GM23338 (cell line): ENCODE measurements at regions not wholly inside any gene's neighbourhood (a gene's known extent, or its start where the extent isn't known, plus 50 kb on each side); places are given as distances from the start of the nearest gene placed in this dataset.

ENCODE experiments used
- ATAC-seq: fragments of 200-7000 bp; cut with Tn5 transposase; 3 replicates; pipeline ENCODE4 v1.9.1; 2020
- DNase-seq: peaks from one replicate; pipeline ENCODE4 v3.0.0-alpha.2; 2015; ENCODE audit warnings: low spot score
- H2AFZ ChIP-seq: fragments of 200-600 bp; sonication (generic); 2 replicates; pipeline ENCODE4 v1.8.0; 2016; ENCODE audit warnings: antibody characterized with exemption, mild to moderate bottlenecking, moderate library complexity
- H3F3A ChIP-seq: fragments of 200-600 bp; sonication (generic); replicated peaks from 2 replicates; pipeline ENCODE4 v1.8.0; 2017; ENCODE audit warnings: antibody characterized with exemption, mixed run types, low read depth
- H3K27ac ChIP-seq: fragments of 200-600 bp; sonication (generic); 2 replicates; pipeline ENCODE4 v1.6.1; 2016; ENCODE audit warnings: low read depth
- H3K27me3 ChIP-seq: fragments of 200-600 bp; sonication (generic); 2 replicates; pipeline ENCODE4 v1.8.0; 2016; ENCODE audit warnings: mild to moderate bottlenecking, mixed run types, moderate library complexity; ENCODE audit not compliant: insufficient read depth
- H3K36me3 ChIP-seq: fragments of 200-600 bp; sonication (generic); 2 replicates; pipeline ENCODE4 v1.8.0; 2016; ENCODE audit warnings: mild to moderate bottlenecking; ENCODE audit not compliant: insufficient read depth
- H3K4me1 ChIP-seq: fragments of 200-600 bp; sonication (generic); 2 replicates; pipeline ENCODE4 v1.8.0; 2016; ENCODE audit warnings: mild to moderate bottlenecking, moderate library complexity; ENCODE audit not compliant: insufficient read depth
- H3K4me2 ChIP-seq: fragments of 200-600 bp; sonication (generic); 2 replicates; pipeline ENCODE4 v1.7.1; 2017; ENCODE audit warnings: mixed run types
- H3K4me3 ChIP-seq: fragments of 200-600 bp; sonication (generic); 2 replicates; pipeline ENCODE4 v1.6.1; 2016; ENCODE audit warnings: mixed run types
- H3K79me2 ChIP-seq: fragments of 200-600 bp; sonication (generic); replicated peaks from 2 replicates; pipeline ENCODE4 v1.8.0; 2017; ENCODE audit warnings: mild to moderate bottlenecking; ENCODE audit not compliant: insufficient read depth
- H3K9me2 ChIP-seq: fragments of 200-600 bp; sonication (generic); 2 replicates; pipeline ENCODE4 v1.8.0; 2017; ENCODE audit not compliant: insufficient read depth
- H4K20me1 ChIP-seq: fragments of 200-600 bp; sonication (generic); replicated peaks from 2 replicates; pipeline ENCODE4 v1.8.0; 2017; ENCODE audit warnings: mild to moderate bottlenecking; ENCODE audit not compliant: insufficient read depth
- H3K27ac Mint-ChIP-seq: 2 replicates; pipeline ENCODE4 v1.8.0; 2020; ENCODE audit warnings: inconsistent platforms, mild to moderate bottlenecking, moderate library complexity, mixed read lengths
- H3K27me3 Mint-ChIP-seq: 3 replicates; pipeline ENCODE4 v1.8.0; 2022; ENCODE audit warnings: low read depth, mild to moderate bottlenecking, moderate library complexity, mixed read lengths, inconsistent platforms; ENCODE audit not compliant: insufficient read depth, poor library complexity
- H3K36me3 Mint-ChIP-seq: 3 replicates; pipeline ENCODE4 v1.8.0; 2021; ENCODE audit warnings: low read depth, mild to moderate bottlenecking, inconsistent platforms, moderate library complexity, mixed read lengths
- H3K4me1 Mint-ChIP-seq: 3 replicates; pipeline ENCODE4 v1.8.0; 2020; ENCODE audit warnings: mild to moderate bottlenecking, inconsistent platforms, mixed read lengths
- H3K4me3 Mint-ChIP-seq: 3 replicates; pipeline ENCODE4 v1.8.0; 2021; ENCODE audit warnings: moderate library complexity, mild to moderate bottlenecking, inconsistent platforms, mixed read lengths
- H3K9me3 Mint-ChIP-seq: 3 replicates; pipeline ENCODE4 v1.8.0; 2020; ENCODE audit warnings: moderate library complexity, mild to moderate bottlenecking, inconsistent platforms, mixed read lengths
- CREB1 ChIP-seq: fragments of 250-450 bp; sonication (Bioruptor Pico); IDR thresholded peaks from 2 replicates; pipeline ENCODE4 v1.5.0; 2020; ENCODE audit warnings: low read depth, mild to moderate bottlenecking, moderate library complexity
- EZH2 ChIP-seq: fragments of 200-600 bp; sonication (generic); IDR thresholded peaks from one replicate; pipeline ENCODE4 v1.8.0; 2017; ENCODE audit warnings: antibody characterized with exemption, mild to moderate bottlenecking, low read depth; ENCODE audit not compliant: unreplicated experiment
- EZH2phosphoT487 ChIP-seq: fragments of 200-600 bp; sonication (generic); IDR thresholded peaks from one replicate; pipeline ENCODE4 v1.8.1; 2018; ENCODE audit warnings: antibody characterized with exemption; ENCODE audit not compliant: unreplicated experiment
- JUNB ChIP-seq: IDR thresholded peaks from one replicate; pipeline ENCODE4 v1.6.1; 2016; ENCODE audit warnings: antibody characterized with exemption; ENCODE audit not compliant: unreplicated experiment
- NANOG ChIP-seq: IDR thresholded peaks from 2 replicates; pipeline ENCODE4 v1.6.1; 2016; ENCODE audit warnings: antibody characterized with exemption, borderline replicate concordance
- POLR2AphosphoS5 ChIP-seq: IDR thresholded peaks from 2 replicates; pipeline ENCODE4 v1.6.1; 2016; ENCODE audit warnings: antibody characterized with exemption, low read depth
- STAT1 ChIP-seq: IDR thresholded peaks from one replicate; pipeline ENCODE4 v1.6.1; 2016; ENCODE audit warnings: antibody characterized with exemption; ENCODE audit not compliant: unreplicated experiment
- ZNF114 ChIP-seq: fragments of 250-450 bp; sonication (Bioruptor Pico); IDR thresholded peaks from 2 replicates; pipeline ENCODE4 v1.5.0; 2020; ENCODE audit warnings: mild to moderate bottlenecking, moderate library complexity
- ZNF331 ChIP-seq: fragments of 250-450 bp; sonication (Bioruptor Pico); IDR thresholded peaks from 2 replicates; pipeline ENCODE4 v1.5.0; 2020; ENCODE audit warnings: low read depth, mild to moderate bottlenecking, moderate library complexity
- TF ChIP-seq, protein P1 (sequence below): fragments of 250-450 bp; sonication (Bioruptor Pico); IDR thresholded peaks from 2 replicates; pipeline ENCODE4 v1.5.0; 2020; ENCODE audit warnings: mild to moderate bottlenecking, moderate library complexity
- TF ChIP-seq, protein P2 (sequence below), 2 experiments: fragments of 200-600 bp in 1 of 2; sonication (generic) in 1 of 2; conservative IDR thresholded peaks; 2 replicates each; pipeline versions ENCODE4 v1.5.1 to v1.6.1; 2016 to 2017; ENCODE audit warnings: antibody characterized with exemption in 2 of 2, low read depth in 2 of 2, mild to moderate bottlenecking in 2 of 2, moderate library complexity in 1 of 2
- TF ChIP-seq, protein P3 (sequence below): IDR thresholded peaks from 2 replicates; pipeline ENCODE4 v1.6.1; 2016; ENCODE audit warnings: antibody characterized with exemption
- TF ChIP-seq, protein P4 (sequence below): IDR thresholded peaks from one replicate; pipeline ENCODE4 v1.6.1; 2018; ENCODE audit warnings: antibody characterized with exemption; ENCODE audit not compliant: unreplicated experiment

DNA sequence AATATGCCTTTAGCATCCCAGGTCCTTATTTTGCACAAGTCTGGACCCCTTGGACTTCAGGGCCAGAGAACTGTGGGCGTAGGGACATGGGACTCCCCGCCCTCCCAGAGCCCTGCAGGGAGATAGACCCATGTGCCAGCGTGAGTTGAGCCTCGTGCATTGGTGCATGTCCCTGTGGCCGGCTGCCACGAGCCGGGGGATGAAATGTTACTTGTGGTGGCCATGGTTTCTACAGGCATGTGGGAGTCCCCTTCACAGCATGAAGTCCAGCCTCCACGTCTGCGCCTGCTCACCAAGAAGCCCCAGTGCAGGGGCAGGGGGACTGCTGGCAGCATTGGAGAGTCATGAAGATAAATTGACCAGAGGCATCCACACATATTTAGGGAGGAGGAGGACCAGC lies 470.0 kb downstream of the BCL11B start:
- Histone ChIP-seq H3K9me2 (no peaks in the 10 kb centered on the region), H3K4me1 (no peaks in the 10 kb centered on the region), H3K27me3 (no peaks in the 10 kb centered on the region), H3K4me2 (no peak overlapping the region), H4K20me1 (no peaks in the 10 kb centered on the region), H3K4me3 (no peak overlapping the region), H3K36me3 (no peaks in the 10 kb centered on the region), H3K27ac (no peak overlapping the region), H2AFZ (no peak overlapping the region), H3K79me2 (no peaks in the 10 kb centered on the region), H3F3A (no peaks in the 10 kb centered on the region)
- Mint-ChIP-seq H3K4me3 (no peak overlapping the region), H3K27me3 (peaks cover under 1% of the 10 kb centered on the region), H3K9me3 (0 out of 3 replicates have a peak, but pooled peaks cover 3% of the 10 kb centered on the region), H3K4me1 (no peaks in the 10 kb centered on the region), H3K27ac (no peak overlapping the region), H3K36me3 (no peaks in the 10 kb centered on the region)
- TF ChIP-seq, protein P1, sequence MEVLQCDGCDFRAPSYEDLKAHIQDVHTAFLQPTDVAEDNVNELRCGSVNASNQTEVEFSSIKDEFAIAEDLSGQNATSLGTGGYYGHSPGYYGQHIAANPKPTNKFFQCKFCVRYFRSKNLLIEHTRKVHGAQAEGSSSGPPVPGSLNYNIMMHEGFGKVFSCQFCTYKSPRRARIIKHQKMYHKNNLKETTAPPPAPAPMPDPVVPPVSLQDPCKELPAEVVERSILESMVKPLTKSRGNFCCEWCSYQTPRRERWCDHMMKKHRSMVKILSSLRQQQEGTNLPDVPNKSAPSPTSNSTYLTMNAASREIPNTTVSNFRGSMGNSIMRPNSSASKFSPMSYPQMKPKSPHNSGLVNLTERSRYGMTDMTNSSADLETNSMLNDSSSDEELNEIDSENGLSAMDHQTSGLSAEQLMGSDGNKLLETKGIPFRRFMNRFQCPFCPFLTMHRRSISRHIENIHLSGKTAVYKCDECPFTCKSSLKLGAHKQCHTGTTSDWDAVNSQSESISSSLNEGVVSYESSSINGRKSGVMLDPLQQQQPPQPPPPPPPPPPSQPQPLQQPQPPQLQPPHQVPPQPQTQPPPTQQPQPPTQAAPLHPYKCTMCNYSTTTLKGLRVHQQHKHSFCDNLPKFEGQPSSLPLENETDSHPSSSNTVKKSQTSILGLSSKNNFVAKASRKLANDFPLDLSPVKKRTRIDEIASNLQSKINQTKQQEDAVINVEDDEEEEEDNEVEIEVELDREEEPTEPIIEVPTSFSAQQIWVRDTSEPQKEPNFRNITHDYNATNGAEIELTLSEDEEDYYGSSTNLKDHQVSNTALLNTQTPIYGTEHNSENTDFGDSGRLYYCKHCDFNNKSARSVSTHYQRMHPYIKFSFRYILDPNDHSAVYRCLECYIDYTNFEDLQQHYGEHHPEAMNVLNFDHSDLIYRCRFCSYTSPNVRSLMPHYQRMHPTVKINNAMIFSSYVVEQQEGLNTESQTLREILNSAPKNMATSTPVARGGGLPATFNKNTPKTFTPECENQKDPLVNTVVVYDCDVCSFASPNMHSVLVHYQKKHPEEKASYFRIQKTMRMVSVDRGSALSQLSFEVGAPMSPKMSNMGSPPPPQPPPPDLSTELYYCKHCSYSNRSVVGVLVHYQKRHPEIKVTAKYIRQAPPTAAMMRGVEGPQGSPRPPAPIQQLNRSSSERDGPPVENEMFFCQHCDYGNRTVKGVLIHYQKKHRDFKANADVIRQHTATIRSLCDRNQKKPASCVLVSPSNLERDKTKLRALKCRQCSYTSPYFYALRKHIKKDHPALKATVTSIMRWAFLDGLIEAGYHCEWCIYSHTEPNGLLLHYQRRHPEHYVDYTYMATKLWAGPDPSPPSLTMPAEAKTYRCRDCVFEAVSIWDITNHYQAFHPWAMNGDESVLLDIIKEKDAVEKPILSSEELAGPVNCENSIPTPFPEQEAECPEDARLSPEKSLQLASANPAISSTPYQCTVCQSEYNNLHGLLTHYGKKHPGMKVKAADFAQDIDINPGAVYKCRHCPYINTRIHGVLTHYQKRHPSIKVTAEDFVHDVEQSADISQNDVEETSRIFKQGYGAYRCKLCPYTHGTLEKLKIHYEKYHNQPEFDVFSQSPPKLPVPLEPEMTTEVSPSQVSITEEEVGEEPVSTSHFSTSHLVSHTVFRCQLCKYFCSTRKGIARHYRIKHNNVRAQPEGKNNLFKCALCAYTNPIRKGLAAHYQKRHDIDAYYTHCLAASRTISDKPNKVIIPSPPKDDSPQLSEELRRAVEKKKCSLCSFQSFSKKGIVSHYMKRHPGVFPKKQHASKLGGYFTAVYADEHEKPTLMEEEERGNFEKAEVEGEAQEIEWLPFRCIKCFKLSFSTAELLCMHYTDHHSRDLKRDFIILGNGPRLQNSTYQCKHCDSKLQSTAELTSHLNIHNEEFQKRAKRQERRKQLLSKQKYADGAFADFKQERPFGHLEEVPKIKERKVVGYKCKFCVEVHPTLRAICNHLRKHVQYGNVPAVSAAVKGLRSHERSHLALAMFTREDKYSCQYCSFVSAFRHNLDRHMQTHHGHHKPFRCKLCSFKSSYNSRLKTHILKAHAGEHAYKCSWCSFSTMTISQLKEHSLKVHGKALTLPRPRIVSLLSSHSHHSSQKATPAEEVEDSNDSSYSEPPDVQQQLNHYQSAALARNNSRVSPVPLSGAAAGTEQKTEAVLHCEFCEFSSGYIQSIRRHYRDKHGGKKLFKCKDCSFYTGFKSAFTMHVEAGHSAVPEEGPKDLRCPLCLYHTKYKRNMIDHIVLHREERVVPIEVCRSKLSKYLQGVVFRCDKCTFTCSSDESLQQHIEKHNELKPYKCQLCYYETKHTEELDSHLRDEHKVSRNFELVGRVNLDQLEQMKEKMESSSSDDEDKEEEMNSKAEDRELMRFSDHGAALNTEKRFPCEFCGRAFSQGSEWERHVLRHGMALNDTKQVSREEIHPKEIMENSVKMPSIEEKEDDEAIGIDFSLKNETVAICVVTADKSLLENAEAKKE (CRISPR knock-in tag) = no peak
- TF ChIP-seq, protein P2, sequence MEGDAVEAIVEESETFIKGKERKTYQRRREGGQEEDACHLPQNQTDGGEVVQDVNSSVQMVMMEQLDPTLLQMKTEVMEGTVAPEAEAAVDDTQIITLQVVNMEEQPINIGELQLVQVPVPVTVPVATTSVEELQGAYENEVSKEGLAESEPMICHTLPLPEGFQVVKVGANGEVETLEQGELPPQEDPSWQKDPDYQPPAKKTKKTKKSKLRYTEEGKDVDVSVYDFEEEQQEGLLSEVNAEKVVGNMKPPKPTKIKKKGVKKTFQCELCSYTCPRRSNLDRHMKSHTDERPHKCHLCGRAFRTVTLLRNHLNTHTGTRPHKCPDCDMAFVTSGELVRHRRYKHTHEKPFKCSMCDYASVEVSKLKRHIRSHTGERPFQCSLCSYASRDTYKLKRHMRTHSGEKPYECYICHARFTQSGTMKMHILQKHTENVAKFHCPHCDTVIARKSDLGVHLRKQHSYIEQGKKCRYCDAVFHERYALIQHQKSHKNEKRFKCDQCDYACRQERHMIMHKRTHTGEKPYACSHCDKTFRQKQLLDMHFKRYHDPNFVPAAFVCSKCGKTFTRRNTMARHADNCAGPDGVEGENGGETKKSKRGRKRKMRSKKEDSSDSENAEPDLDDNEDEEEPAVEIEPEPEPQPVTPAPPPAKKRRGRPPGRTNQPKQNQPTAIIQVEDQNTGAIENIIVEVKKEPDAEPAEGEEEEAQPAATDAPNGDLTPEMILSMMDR (conservative IDR thresholded peaks at IDR 0.05; ENCODE audit: low read depth in 2 of 2) = no peak
- TF ChIP-seq EZH2 = no peak
- TF ChIP-seq, protein P3, sequence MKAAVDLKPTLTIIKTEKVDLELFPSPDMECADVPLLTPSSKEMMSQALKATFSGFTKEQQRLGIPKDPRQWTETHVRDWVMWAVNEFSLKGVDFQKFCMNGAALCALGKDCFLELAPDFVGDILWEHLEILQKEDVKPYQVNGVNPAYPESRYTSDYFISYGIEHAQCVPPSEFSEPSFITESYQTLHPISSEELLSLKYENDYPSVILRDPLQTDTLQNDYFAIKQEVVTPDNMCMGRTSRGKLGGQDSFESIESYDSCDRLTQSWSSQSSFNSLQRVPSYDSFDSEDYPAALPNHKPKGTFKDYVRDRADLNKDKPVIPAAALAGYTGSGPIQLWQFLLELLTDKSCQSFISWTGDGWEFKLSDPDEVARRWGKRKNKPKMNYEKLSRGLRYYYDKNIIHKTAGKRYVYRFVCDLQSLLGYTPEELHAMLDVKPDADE = no peak
- no peak for TF ChIP-seq ZNF114 (CRISPR knock-in tag)
- no peak for TF ChIP-seq ZNF331 (CRISPR knock-in tag)
- no peak for TF ChIP-seq CREB1 (CRISPR knock-in tag)
- TF ChIP-seq, protein P4, sequence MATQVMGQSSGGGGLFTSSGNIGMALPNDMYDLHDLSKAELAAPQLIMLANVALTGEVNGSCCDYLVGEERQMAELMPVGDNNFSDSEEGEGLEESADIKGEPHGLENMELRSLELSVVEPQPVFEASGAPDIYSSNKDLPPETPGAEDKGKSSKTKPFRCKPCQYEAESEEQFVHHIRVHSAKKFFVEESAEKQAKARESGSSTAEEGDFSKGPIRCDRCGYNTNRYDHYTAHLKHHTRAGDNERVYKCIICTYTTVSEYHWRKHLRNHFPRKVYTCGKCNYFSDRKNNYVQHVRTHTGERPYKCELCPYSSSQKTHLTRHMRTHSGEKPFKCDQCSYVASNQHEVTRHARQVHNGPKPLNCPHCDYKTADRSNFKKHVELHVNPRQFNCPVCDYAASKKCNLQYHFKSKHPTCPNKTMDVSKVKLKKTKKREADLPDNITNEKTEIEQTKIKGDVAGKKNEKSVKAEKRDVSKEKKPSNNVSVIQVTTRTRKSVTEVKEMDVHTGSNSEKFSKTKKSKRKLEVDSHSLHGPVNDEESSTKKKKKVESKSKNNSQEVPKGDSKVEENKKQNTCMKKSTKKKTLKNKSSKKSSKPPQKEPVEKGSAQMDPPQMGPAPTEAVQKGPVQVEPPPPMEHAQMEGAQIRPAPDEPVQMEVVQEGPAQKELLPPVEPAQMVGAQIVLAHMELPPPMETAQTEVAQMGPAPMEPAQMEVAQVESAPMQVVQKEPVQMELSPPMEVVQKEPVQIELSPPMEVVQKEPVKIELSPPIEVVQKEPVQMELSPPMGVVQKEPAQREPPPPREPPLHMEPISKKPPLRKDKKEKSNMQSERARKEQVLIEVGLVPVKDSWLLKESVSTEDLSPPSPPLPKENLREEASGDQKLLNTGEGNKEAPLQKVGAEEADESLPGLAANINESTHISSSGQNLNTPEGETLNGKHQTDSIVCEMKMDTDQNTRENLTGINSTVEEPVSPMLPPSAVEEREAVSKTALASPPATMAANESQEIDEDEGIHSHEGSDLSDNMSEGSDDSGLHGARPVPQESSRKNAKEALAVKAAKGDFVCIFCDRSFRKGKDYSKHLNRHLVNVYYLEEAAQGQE = no peak
- TF ChIP-seq EZH2phosphoT487 = no peak
- TF ChIP-seq POLR2AphosphoS5 = no peak
- no peak for TF ChIP-seq STAT1
- TF ChIP-seq JUNB = no peak
- TF ChIP-seq NANOG = no peak
- DNase-seq (no peak), ATAC-seq (no peak)
